ENCODE measurements at regions not wholly inside any gene's neighbourhood (a gene's known extent, or its start where the extent isn't known, plus 50 kb on each side); places are given as distances from the start of the nearest gene placed in this dataset.

- TF ChIP-seq CTCF (IDR thresholded peaks at IDR 0.05) = no peak
- no peak for TF ChIP-seq ZFX (IDR thresholded peaks at IDR 0.05; ENCODE audit: borderline replicate concordance)
Observed at GRCh38 chr3:40872258-40872920, 326.9 kb upstream of the CTNNB1 start.
